ENCODE measurements at regions not wholly inside any gene's neighbourhood (a gene's known extent, or its start where the extent isn't known, plus 50 kb on each side); places are given as distances from the start of the nearest gene placed in this dataset.
"Not testable (repeated sequence)": the region's sequence is repeated elsewhere in the genome, so short reads cannot be mapped to it uniquely, and the experiment has no call there.

DNA sequence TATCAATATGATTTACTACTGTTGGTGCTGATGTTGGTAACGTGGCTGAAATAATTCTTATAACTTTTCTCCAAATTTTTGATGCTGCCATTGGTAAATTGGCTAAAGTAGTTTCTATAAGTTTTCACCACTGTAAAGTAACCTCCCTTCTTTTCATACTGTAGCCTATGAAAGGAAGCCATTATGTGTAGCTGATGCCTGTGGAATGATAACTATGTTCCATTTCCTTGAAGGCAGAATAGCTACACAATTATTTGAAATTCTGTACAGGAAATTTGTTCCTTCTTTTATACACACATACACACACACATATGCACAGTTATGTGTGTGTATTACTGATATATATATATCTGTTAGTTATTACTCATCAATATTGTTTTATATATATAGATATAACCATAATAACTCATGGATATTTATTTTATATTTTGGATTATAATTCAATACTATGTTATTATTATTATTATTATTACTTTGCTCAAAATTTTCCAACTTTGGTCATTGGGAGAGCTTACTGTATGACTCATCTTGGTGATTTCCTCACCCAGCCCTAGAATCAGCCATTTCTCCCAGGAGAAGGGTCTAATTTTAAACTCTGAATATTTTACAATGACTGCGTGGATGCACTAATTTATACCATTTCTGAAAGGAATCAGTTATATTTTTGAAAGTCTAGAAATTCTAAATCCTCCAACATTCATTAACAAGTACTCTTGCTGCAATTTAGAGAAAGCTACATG, 1677.7 kb downstream of the SUCLG1 start:
- no peak for FAIRE-seq
- Histone ChIP-seq H3K27ac (no peak overlapping the region), H3K4me3 (no peak overlapping the region), H3K27me3 (no peaks in the 10 kb centered on the region), H3K9me3 (no peaks in the 10 kb centered on the region), H3K4me1 (no peaks in the 10 kb centered on the region), H3K36me3 (no peaks in the 10 kb centered on the region)
- TF ChIP-seq, protein P1, sequence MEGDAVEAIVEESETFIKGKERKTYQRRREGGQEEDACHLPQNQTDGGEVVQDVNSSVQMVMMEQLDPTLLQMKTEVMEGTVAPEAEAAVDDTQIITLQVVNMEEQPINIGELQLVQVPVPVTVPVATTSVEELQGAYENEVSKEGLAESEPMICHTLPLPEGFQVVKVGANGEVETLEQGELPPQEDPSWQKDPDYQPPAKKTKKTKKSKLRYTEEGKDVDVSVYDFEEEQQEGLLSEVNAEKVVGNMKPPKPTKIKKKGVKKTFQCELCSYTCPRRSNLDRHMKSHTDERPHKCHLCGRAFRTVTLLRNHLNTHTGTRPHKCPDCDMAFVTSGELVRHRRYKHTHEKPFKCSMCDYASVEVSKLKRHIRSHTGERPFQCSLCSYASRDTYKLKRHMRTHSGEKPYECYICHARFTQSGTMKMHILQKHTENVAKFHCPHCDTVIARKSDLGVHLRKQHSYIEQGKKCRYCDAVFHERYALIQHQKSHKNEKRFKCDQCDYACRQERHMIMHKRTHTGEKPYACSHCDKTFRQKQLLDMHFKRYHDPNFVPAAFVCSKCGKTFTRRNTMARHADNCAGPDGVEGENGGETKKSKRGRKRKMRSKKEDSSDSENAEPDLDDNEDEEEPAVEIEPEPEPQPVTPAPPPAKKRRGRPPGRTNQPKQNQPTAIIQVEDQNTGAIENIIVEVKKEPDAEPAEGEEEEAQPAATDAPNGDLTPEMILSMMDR (IDR thresholded peaks at IDR 0.05), result no peak
- ATAC-seq, result no peak
- intact Hi-C loops (cut with DNase I), result no loop called here
- DNase-seq, result no peak
- WGBS, 2 donors, result 70 to 75% methylated on average over 2 of the region's 2 CpGs

DNA sequence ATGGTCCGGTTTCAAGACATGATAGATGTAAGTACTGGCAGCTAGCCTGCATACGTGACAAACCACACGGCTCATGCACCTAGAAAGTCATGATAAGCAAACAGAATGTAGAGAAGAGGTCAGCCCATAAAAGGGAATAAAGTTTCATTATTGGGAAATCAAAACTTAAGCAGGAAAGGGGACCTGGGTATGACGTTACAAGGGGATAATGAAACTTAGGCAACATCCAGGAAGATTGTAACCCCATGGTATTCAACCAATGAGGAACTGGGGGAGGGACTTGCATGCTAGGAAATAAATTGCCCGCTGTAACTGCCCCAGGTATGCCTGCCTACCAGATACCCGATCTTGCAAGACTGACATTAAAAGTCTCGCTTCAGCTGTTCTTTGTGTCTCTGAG, 1679.0 kb downstream of the SUCLG1 start:
- Histone ChIP-seq H3K4me1 (no peaks in the 10 kb centered on the region), H3K4me3 (no peak overlapping the region), H3K36me3 (no peaks in the 10 kb centered on the region), H3K9me3 (no peaks in the 10 kb centered on the region), H3K27me3 (no peaks in the 10 kb centered on the region), H3K27ac (no peak overlapping the region)
- intact Hi-C loops (cut with DNase I), result no loop called here
- TF ChIP-seq, protein P1 (IDR thresholded peaks at IDR 0.05), result no peak
- ATAC-seq, result no peak
- FAIRE-seq, result no peak
- 69 to 74% methylated on average over 7 of the region's 7 CpGs for WGBS, 2 donors
- DNase-seq, result no peak

DNA sequence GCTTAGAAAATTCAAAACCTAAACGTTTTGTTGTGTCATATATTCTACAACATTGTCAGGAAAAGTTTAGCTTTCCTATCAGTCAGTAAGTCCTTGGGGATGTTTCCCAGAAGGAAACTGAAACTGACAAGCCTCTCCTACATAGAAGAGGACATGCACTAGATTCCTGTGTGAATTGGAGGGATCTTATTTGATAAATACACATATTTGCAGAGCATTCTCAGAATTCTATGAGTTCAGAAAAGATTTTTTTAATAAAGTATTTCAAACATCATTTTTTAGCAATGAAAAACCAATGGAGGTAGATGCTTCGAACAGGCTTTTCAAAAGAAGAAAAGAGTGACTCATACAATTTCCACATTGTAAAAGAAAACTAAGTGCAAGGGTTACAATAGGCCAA, 1706.7 kb downstream of the SUCLG1 start:
- Histone ChIP-seq H3K4me1 (no peaks in the 10 kb centered on the region), H3K4me3 (no peak overlapping the region), H3K27ac (no peak overlapping the region), H3K27me3 (no peaks in the 10 kb centered on the region), H3K36me3 (no peaks in the 10 kb centered on the region), H3K9me3 (no peaks in the 10 kb centered on the region)
- FAIRE-seq (no peak), DNase-seq (no peak), ATAC-seq (no peak)
- 41 to 55% methylated on average over 2 of the region's 2 CpGs for WGBS, 2 donors
- TF ChIP-seq, protein P1 (IDR thresholded peaks at IDR 0.05), result no peak
- intact Hi-C loops (cut with DNase I), result no loop called here

DNA sequence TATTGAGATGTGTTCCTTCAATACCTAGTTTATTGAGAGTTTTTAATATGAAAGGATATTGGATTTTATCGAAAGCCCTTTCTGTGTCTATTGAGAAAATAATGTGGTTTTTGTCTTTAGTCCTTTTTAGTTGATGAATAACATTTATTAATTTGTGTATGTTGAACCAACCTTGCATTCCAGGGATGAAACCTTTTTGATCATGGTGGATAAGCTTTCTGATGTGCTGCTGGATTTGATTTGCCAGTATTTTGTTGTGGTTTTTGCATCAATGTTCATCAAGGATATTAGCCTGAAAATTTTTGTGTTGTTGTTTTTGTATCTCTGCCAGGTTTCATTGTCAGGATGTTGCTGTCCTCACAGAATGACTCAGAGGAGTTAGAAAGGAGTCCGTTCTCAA, 1710.4 kb downstream of the SUCLG1 start:
- Histone ChIP-seq H3K27ac (no peak overlapping the region), H3K4me3 (no peak overlapping the region), H3K27me3 (no peaks in the 10 kb centered on the region), H3K36me3 (no peaks in the 10 kb centered on the region), H3K9me3 (no peaks in the 10 kb centered on the region), H3K4me1 (no peaks in the 10 kb centered on the region)
- ATAC-seq (no peak), DNase-seq (no peak), FAIRE-seq (no peak)
- 62 to 83% methylated on average over 2 of the region's 2 CpGs for WGBS, 2 donors
- TF ChIP-seq, protein P1 (IDR thresholded peaks at IDR 0.05), result no peak
- intact Hi-C loops (cut with DNase I), result no loop called here

DNA sequence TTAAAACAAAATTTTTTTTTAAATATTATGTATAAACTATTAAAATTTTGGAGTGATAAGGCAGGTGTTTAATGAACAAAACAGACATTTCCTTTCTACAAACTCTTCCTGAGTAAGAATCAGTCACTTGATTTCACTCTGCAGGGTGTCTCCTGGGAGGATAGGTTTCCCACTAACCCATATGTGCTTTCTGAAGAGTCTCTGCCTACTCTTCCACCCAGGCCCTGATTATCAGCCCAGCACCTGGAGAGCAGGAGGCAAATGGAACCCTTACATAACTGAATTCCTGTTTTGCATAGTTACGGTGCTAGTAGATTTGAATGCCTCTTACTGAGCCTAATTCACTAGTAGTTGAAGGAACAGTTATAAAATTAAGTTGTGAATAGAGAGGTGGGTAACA, 1718.6 kb downstream of the SUCLG1 start:
- no peaks in the 10 kb centered on the region for H3K36me3 ChIP-seq
- H3K9me3 ChIP-seq, result no peaks in the 10 kb centered on the region
- no peaks in the 10 kb centered on the region for H3K27me3 ChIP-seq
- intact Hi-C loops (cut with DNase I), result no loop called here
- ATAC-seq (no peak), FAIRE-seq (no peak), DNase-seq (no peak)
- 83% methylated on average over 1 of the region's 1 CpG for WGBS, 2 donors
- no peak overlapping the region for H3K4me3 ChIP-seq
- TF ChIP-seq, protein P1 (IDR thresholded peaks at IDR 0.05), result no peak
- no peaks in the 10 kb centered on the region for H3K4me1 ChIP-seq
- H3K27ac ChIP-seq, result no peak overlapping the region

DNA sequence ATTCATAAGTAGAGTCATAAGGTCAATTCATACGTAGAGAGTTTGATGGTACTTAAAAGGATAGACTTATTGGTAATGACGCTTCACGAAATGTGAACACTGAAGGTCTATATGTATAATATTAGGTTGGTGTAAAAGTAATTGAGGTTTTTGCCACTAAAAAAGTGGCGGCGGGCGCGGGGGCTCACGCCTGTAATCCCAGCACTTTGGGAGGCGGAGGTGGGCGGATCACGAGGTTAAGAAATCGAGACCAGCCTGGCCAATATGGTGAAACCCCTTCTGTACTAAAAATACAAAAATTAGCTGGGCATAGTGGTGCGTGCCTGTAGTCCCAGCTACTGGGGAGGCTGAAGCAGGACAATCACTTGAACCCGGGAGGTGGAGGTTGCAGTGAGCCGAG, 1721.1 kb downstream of the SUCLG1 start:
- H3K27me3 ChIP-seq; H3K4me1 ChIP-seq; intact Hi-C loops (cut with DNase I); H3K27ac ChIP-seq; H3K36me3 ChIP-seq; DNase-seq; FAIRE-seq; H3K4me3 ChIP-seq; H3K9me3 ChIP-seq; ATAC-seq: not testable (repeated sequence)
- WGBS, 2 donors, result 83 to 86% methylated on average over 15 of the region's 15 CpGs

All from pancreas (tissue), 10 donors.